Testis (tissue), 2 donors: ENCODE measurements at regions not wholly inside any gene's neighbourhood (a gene's known extent, or its start where the extent isn't known, plus 50 kb on each side); places are given as distances from the start of the nearest gene placed in this dataset.

ENCODE experiments used
- DNase-seq: peaks from one replicate; pipeline ENCODE4 v3.0.0-alpha.2; 2019
- H3K27ac ChIP-seq, 2 donors: fragments of 200-600 bp; sonication (generic); one replicate each; pipeline ENCODE4 v1.5.1; 2019
- H3K27me3 ChIP-seq: fragments of 200-600 bp; sonication (generic); one replicate; pipeline ENCODE4 v1.5.1; 2019
- H3K36me3 ChIP-seq: fragments of 200-600 bp; sonication (generic); one replicate; pipeline ENCODE4 v1.5.1; 2017; ENCODE audit warnings: low read depth; ENCODE audit errors: missing control alignments
- H3K4me1 ChIP-seq: fragments of 200-600 bp; sonication (generic); one replicate; pipeline ENCODE4 v1.5.1; 2019
- H3K4me3 ChIP-seq, 2 donors: fragments of 200-600 bp; sonication (generic); one replicate each; pipeline ENCODE4 v1.5.1; 2017 to 2019
- H3K9me3 ChIP-seq: fragments of 200-600 bp; sonication (generic); one replicate; pipeline ENCODE4 v1.5.1; 2017
- CTCF ChIP-seq, 3 experiments: fragments of 450-650 bp in 2 of 3; fragments of 200-600 bp in 1 of 3; sonication (generic) in 1 of 3; IDR thresholded peaks; one replicate each; pipeline ENCODE4 v1.5.1; 2016 to 2019; ENCODE audit warnings: antibody characterized with exemption in 3 of 3, mild to moderate bottlenecking in 2 of 3, moderate library complexity in 1 of 3
- POLR2A ChIP-seq: fragments of 450-650 bp; IDR thresholded peaks from one replicate; pipeline ENCODE4 v1.6.1; 2017; ENCODE audit warnings: antibody characterized with exemption, mild to moderate bottlenecking, moderate library complexity
- WGBS, 2 donors: methylation state at CpG; one replicate each; pipeline ENCODE4 v1.1.5; 2018; 5-methylcytosine and 5-hydroxymethylcytosine counted together
- intact Hi-C: fragments of 100-400 bp; cut with DNase I; formaldehyde crosslinking; loops from one replicate; pipeline ENCODE4 v1.15.1; 2023; ENCODE audit warnings: low total_unique reads

GRCh38 chr2:9738062-9738461, 105.2 kb upstream of the TAF1B start:
- no peak for TF ChIP-seq CTCF (IDR thresholded peaks at IDR 0.05)
- TF ChIP-seq POLR2A = no peak
- Histone ChIP-seq H3K9me3 (no peaks in the 10 kb centered on the region), H3K36me3 (no peaks in the 10 kb centered on the region), H3K27me3 (no peaks in the 10 kb centered on the region), H3K27ac (no peak overlapping the region), H3K4me3 (no peak overlapping the region), H3K4me1 (peaks cover 8% of the 10 kb centered on the region)
- 75 to 78% methylated on average over 5 of the region's 5 CpGs for WGBS, 2 donors
- intact Hi-C loops = no loop called here
- no peak for DNase-seq

GRCh38 chr2:9738535-9739496, 104.5 kb upstream of the TAF1B start:
- DNase-seq = peak; percentile 46
- Histone ChIP-seq H3K4me1 (peaks cover 8% of the 10 kb centered on the region), H3K27ac (peak overlapping the region; percentile 26 to 32), H3K9me3 (no peaks in the 10 kb centered on the region), H3K36me3 (no peaks in the 10 kb centered on the region), H3K27me3 (no peaks in the 10 kb centered on the region), H3K4me3 (peak overlapping the region; percentile 16 to 56)
- intact Hi-C loops = no loop called here
- no peak for TF ChIP-seq CTCF (IDR thresholded peaks at IDR 0.05)
- no peak for TF ChIP-seq POLR2A
- WGBS, 2 donors = 31 to 32% methylated on average over 20 to 23 of the region's 23 CpGs

GRCh38 chr2:9739531-9739964, 103.7 kb upstream of the TAF1B start:
- Histone ChIP-seq H3K36me3 (no peaks in the 10 kb centered on the region), H3K27me3 (no peaks in the 10 kb centered on the region), H3K9me3 (no peaks in the 10 kb centered on the region), H3K4me3 (peak overlapping the region; percentile 16 to 56), H3K4me1 (peaks cover 8% of the 10 kb centered on the region), H3K27ac (peak overlapping the region; percentile 26 to 32)
- 25 to 34% methylated on average over 10 to 23 of the region's 23 CpGs for WGBS, 2 donors
- intact Hi-C loops = no loop called here
- TF ChIP-seq POLR2A (no peak), CTCF (IDR thresholded peaks at IDR 0.05) (no peak)
- peak; percentile 60 for DNase-seq

- DNase-seq = no peak
- intact Hi-C loops = no loop called here
- H3K4me1 ChIP-seq = peaks cover 8% of the 10 kb centered on the region
- TF ChIP-seq POLR2A = no peak
- no peak for TF ChIP-seq CTCF (IDR thresholded peaks at IDR 0.05)
- no peak overlapping the region for H3K27ac ChIP-seq
- no peaks in the 10 kb centered on the region for H3K36me3 ChIP-seq
- no peak overlapping the region for H3K4me3 ChIP-seq
- no peaks in the 10 kb centered on the region for H3K27me3 ChIP-seq
- 72 to 83% methylated on average over 6 of the region's 6 CpGs for WGBS, 2 donors
- H3K9me3 ChIP-seq = no peaks in the 10 kb centered on the region
Observed at GRCh38 chr2:9740382-9741073, 102.7 kb upstream of the TAF1B start.
